Stimulated activated CD4-positive, alpha-beta T cell treated with anti-CD3 and anti-CD28 coated beads, TNF-alpha, amount 100 ng/mL, for 48 hours (primary cell): ENCODE measurements at regions not wholly inside any gene's neighbourhood (a gene's known extent, or its start where the extent isn't known, plus 50 kb on each side); places are given as distances from the start of the nearest gene placed in this dataset.

Source experiments
- DNase-seq, 3 donors: peaks; one replicate each; pipeline ENCODE4 v3.0.0-alpha.2; 2020; ENCODE audit warnings: low read depth in 3 of 3

DNA sequence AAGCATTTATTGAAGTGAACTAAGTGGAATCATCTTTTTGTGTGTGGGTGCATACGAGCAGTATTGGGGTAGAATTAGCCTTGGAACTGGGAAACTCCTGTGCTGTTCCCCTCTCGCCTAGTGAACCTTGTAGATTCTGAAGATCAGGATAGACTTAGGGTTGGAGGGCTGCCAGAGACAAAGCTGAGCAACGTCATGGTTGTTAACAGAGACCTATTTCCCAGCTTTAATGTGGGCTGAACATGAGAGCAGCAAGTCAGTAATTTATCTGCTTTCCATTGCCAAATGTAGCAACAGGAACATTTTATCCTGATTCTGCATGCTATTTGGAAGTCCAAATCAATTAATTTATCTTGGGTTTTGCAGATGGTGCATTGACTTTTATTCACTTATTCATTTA, 246.6 kb downstream of the IL20RB start:
- DNase-seq: no peak

DNA sequence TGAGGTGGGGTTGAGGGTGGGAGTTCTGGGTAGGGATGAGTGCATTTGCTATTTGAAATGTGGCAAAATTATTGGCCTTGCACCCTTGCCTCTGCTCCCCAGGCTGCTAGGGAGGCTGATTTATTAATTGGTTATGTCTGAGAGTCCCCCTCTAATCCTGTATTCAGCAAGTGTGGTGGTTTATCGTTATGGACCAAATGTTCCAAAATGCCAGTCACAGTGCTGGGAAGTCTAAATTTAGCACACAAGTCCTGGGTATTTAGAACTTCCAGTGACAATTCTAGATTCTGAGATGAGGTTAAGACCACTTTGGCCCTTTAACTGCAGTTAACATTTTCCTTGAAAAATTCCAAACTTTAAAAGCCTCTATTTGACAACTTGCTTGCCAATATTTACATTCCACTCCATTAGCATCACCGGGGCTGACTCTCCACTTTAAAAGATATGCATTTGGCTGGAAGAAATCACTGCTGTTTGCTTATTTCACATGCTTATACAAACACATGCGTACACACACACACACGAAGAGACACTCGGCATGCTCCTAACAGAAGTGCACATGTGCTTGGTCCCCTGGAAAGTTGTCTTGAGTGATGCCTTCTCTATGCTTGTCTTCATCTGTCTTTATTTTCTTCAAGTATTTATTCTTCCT, 247.7 kb downstream of the IL20RB start:
- no peak for DNase-seq

DNA sequence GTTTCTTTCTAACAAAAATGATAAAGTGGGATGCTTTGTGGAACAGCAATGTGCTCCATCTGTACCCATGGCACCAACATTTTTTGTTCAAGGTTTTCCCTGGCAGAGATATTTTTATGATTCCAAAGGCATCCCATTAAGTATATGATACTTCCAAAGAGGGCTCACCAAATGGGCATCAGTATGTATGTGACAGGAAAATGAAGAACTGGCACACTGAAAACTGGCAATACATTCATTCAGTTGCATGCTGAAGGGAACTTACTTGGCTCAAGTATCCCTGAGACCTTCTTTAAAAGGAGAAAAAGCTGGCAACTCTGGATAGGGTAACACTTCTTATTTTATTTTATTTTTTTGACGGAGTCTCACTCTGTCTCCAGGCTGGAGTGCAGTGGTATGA, 249.8 kb downstream of the IL20RB start:
- no peak for DNase-seq

DNA sequence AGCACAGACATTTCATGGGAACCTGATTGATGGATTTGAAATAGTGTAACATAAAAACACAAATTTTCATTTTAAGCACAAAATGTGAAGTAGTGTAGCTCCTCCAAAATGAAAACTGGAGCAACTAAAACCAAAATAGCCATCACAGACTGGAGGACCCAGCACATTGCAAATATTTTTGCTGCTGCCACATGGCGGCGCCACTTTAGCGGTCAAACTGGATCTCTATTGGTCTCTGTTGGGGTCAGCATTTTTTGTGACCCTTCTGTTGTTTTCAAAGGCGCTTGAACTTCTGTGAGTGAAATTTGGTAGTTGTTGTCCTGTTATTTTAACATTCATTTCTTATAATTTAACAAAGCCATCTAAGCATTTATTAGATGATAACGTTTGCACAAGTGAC, 259.9 kb downstream of the IL20RB start:
- DNase-seq: no peak

DNA sequence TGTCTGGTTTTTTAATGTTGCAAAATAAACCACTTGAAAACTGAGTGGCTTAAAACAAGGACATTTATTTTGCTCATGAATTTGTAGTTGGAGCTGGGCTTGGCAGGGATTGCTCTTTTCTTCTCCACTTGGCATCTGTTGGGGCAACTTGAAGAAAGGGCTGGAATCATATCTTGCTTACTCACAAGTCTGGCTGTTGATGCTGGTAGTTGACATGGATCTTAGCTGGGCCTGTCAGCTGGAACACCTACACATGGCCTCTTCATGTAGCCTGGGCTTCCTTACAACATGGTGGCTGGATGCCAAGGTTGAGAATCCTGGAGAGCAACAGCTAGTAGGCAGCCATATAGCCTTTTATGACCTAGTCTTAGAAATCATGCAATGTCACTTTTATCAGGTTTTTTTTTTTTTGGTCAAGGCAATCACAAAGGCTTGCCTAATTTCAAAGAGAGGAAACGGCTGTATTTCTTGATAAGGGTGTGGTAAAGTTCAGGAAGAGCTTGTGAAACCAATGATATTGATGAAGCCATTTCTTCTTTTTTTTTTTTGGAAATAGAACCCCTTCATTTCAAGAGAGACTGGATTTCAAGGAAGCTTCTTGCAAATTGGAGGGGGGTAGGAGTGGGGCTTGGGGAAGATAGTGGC, 262.1 kb downstream of the IL20RB start:
- no peak for DNase-seq

DNA sequence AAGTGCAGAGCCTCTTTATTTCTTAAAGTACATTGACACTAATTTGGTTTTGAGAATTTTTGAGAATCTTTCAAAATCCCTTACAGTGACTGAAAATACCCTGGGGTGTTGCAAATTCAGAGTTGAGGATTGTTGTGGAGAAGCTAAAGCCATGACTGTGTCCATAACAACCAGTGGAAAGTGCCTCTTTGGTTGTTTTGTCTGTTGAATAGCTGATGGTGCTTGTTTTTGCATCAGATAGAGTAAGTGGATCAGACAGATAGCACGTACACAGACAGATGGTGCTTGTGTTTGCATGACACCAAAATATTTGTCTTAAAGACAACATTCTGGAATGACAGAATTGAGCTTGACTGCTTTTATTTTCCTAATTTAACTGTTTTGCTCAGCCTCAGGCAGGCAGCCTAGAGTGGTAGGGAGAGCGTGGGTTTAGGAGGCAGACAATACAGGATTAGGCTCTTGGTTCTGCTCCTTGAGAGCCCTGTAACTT, 265.0 kb downstream of the IL20RB start:
- no peak for DNase-seq

DNA sequence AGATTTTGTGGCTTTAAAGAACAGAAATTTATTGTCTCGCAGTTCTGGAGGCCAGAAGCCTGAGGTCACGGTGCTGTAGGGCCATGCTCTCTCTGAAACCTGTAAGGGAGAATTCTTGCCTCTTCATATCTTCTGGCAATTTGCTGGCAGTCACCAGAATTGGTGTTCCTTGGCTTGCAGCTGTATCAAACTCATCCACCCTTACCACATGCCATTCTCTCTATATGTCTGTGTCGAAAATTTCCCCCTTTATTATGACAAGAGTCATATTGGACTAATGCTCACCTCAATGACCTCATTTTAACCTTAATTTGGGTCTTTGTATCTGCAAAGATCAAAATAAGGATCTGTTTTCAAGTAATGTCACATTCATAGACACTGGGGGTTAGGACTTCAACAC, 266.7 kb downstream of the IL20RB start:
- no peak for DNase-seq

DNA sequence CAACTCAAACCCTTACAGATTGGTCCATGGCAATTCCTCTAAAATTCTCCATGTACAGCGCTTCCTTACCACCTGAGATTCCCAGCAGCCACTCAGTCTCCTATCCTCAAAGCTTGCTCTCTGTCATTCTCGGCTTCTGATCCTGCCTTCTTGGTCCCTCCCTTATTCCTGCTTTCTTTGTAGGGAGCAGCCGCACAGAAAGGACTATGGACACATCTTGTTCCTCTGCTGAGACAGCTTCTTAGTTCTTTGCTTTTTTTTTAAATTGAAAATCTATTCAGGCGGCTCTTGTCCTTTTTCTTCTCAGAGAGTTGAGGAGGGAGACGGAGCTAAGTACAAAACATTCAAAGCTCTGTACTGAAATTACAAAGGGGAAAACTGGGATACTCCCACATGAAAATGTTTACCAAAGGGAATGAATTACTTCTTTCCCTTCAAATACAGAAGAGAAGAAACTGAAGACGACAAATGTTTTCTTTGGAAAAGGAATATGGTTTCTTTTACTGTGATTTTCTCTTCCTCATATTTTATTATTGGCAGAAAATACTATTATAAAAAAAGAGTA, 285.1 kb downstream of the IL20RB start:
- no peak for DNase-seq

DNA sequence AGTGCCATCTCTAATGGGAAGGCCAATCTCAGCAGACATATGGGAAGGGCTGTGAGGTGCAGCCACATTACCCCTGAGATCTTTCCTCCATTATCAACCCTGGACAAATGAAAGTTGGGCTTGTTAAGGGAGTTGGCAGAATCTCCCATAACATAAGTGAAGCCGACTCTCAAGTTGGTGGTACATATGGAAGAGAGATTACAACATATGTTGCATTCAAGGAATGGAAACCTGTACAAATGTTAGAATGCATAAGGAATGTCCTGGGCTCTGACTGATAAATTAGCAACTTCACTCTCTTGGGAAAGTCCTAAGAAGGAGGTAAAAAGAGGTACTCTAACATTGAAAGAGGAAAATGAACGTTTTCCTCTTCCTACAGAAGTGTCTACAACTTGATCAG, 288.7 kb downstream of the IL20RB start:
- DNase-seq: no peak

DNA sequence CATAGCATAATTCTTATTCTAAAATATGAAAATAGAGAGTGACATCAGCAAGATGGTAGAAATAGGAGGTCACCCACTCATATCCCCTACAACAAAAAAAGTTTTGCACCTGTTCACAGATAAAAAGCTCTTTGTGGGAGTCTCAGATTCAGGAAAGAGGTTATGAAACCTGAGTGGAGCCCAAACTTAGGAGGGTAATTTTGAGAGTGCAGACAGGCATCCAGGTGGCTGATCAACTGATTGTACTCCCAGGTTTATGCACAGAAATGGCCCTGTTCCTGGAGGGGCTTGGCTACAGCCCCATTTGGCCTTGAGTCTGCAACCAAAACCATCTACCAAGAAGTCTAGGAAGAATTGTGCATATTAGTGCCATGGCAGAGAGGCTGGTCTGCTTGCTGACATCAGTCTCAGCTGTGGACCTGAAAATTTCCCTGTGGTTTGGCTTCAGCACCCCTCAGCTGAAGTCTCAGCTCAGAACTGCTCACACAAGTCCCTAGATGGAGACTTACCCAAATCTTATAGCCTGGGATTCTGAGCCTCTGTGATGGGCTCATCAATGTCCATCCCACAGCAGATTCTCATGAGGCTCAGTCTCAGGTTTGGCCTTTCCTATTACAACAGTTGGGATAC, 291.6 kb downstream of the IL20RB start:
- DNase-seq: no peak

DNA sequence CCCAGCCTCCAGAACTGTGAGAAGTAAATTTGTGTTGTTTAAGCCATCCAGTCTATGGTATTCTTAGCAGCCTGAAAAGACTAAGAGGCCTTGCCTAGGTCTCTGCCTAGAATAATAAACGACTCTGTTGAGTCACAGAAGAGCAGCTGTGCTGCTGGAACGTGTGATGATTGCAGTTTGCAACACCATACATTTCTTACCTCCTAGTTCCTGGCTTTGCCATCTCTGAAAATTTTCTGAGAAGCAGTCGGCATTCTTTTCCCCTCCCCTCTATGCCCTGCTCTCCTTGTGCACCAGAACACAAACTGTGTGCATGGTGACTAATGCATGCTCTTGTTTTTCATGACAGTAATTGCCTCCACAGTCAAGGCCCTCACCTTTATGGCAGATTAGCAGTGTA, 301.3 kb downstream of the IL20RB start:
- DNase-seq: no peak

DNA sequence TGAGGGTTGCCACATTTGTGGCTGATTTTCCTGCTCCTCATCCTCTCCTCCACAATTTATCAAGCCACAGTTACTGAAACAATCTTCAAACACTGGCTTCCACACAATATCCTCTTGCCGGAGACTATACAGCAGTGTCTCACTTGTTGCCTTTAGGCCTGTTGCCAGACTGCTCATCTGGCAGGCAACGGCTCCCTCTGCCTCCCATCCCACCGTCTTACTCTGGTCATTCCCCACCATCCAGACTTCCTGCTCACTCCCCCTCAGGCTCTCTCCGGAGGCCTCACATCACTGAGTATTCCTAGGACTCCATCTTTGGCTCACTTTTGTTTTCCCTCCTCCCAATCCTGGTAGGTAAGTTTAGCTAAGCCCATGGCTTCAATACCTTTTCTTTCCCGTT, 301.9 kb downstream of the IL20RB start:
- DNase-seq: no peak

DNA sequence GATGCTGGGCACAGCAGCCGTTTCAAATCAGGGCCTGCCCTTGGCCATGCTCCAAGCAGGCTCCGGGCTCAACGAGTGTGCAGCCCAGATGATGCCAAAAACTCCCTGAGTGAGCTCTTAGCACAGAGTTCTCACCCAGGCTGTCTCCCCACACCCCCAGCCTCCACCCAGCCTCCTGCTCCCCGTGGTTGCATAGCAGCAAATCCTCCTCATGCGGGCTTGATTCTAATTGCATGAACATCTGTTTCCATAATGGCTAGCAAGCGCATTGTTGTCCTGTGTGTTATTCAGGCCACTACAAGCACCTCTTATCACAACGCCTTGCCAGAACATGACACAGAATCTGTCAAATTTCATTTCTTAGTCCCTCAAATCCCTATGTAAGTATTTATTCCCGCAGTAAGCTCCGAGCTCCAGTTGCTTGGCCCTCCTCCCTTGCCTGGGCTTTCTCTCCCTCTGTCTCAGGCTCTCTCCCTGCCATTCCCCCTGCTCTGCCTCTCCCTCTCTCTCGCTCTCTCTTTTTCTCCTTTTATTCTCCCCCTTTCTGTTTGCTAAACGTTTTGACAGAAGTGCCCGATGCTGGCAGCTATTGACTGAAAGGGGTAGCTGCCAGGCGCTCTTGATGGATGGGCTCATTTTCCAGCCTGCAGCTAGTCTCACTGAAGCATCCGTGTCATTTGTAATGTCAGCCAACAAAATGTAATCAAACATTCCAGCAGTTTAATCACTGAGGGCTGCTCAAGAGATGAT, 306.5 kb downstream of the IL20RB start:
- DNase-seq: no peak

DNA sequence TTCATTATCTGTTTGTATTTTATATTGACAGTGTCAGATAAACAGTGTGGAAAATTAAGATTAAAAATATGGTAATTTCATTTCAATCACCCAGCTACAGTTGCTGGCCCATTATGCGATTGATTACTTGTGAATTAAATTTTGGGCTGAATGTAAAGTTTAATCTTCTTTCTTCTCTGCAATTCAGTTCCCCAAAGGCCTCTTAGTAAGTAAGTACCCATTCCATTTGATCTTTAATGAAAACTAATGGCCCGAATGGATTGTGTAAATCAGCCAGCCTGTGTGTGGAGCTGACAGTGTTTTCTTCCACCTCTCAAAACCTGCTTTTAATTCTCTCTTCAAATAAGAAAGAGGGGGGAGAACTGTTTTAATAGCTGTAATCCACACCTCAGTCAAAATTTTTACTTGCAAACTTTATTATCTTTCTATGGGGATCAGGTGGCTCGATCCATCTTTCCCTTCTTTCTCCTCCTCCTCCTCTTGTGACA, 307.1 kb downstream of the IL20RB start:
- DNase-seq: no peak

DNA sequence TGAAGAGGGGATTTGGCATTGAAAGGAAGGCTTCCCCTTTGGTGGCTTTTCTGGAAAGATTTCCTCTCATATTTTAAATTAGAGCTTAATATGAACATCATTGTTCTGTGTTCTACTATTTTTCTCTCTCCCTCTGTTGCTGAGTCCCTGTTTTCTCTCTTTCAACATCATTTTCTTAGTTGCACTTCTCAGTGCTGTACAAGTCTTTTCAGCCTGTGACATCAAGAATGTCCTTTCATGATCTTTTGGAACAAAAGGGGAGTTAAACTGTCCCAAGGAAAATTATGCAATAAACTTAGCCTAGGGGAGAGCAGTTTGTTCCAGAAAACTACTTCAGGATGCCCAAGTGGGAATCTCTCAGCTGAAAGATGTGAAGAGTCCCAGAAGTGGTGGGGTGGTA, 325.1 kb downstream of the IL20RB start:
- DNase-seq: no peak

DNA sequence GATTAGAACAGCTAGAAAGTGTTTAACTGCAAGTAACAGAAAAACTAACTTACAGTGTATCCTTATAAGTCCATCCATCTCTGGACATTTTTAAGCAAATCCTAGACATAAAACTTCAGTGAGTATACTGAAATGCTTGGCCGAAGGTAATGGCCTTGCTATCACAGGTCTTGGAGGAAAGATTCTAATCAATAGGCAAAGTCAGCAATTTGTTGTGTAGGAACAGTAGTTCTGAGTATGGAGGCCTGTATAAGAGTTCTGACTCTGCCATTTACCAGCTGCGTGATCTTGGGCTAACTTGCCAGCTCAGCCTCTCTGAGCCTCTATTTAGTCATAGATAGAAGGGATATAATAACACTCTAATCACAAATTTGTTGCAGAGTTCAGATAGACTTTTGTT, 328.1 kb downstream of the IL20RB start:
- no peak for DNase-seq

DNA sequence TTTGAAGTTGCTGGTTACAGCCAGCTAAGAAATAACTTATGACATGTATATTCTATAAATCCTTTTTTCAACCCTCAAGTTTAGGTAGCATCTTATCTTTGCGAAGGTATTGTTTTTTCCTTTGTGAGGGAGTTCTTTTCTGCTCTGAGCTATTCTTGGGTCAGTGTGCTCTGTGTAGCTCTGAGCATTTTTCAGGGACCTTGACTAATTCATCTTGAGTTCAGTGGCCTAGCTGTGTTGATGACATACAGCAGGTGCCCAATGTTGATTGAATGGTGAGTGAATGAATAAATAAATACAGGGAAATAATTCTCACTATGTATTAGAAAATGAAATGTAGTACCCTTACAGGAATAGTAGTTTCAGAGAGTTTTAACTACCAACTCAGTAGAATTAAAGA, 335.3 kb downstream of the IL20RB start:
- DNase-seq: no peak

DNA sequence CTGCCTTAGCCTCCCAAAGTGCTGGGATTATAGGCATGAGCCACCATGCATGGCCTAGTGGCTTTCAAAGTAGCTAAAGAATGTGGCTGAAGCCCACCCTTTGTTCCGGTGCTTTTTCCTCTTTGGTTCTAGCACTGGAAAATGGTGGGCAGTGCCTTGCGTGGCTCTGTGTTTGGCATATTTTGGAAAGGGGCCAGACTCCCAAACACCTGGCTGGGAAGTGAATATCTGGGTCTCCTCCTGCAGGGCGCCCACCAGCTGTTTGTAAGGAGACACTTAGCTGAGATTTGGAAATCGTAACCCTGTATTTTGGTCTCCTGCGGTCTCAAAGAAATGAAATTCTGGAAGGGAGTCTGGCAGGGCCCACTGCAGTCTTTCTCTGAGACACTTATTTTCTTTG, 336.4 kb downstream of the IL20RB start:
- DNase-seq: no peak

DNA sequence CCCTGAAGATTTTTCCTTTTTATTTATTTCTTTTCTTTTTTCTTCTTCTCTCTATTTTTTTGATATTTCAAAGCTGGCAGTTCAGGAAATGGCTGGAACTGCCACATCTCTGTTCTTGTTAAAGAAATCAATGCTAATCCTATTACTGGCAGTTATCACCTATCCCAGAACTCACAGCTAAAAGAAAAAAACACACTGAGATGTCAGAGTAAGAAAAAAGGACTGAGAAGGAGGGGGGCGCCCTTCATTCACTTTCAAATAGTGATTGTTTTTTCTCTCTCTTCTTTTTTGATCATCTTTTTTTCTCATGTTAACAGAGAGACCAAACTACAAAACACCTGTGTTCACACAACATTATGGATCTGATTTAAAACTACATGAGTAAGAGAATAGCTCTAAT, 337.1 kb downstream of the IL20RB start:
- DNase-seq: no peak

DNA sequence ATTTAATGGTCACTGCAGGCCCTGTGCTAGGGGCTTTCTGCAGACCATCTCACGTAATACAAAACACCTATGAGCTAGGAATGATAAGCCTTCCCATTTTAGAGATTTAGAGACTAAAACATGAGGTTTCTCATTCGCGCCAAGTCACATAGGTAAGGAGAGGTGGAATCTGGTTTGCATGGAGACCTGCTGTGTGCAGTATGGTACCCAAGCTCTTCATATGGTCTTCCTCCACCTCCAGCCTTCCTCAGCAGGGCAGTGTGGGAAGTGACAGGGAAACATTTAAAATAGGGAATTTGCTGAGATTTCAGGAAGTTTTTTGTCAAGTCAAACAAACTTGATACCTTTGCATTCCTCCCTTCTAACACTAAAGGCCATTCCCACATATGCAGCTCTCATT, 337.6 kb downstream of the IL20RB start:
- DNase-seq: no peak

DNA sequence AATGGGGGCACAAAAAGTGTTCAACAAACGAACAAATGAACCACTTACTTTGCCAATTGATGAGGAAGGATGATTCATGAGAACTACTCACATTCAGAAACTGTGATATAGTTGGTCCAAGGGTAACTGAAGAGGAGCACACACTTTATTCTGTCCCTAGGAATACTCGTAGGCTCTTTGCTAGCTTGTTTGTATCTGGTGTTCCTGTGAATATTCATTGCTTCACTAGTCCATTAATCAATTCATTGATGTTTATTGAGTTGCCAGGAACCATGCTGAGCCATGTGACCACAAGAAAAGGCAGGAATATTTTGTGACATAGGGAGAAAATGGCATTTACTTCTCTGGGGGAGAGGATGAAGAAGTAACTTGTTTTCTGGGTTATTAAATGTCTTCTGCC, 338.3 kb downstream of the IL20RB start:
- no peak for DNase-seq

DNA sequence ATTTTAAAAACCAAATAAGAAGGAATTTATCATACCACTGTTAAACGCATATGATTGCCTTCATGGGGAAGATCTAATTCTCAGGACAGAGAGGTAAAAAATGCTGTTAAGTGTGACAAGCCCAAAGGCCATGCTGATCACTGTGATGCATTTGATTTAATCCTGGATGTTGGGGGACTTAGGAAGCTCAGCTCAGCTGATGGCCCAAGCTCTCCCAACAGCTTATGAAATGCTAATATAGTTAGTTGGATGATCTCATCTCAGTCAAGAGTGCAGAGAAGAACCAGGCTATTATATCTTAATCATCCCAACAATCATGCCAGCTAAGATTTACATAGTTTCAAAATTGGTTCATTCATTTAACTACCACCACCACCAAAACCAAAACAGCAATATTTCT, 340.0 kb downstream of the IL20RB start:
- DNase-seq: no peak
